ENCODE measurements at regions not wholly inside any gene's neighbourhood (a gene's known extent, or its start where the extent isn't known, plus 50 kb on each side); places are given as distances from the start of the nearest gene placed in this dataset.

GRCh38 chr4:134027931-134028330, 173.7 kb downstream of the PABPC4L start:
- WGBS (ENCODE audit: insufficient coverage, insufficient read length) = no CpG with 5 or more reads among the region's 1 CpG

GRCh38 chr4:134024251-134024650, 177.3 kb downstream of the PABPC4L start:
- DNase-seq (ENCODE audit: low read depth, low spot score) = peak; percentile 11
- no peaks in the 10 kb centered on the region for H3K27me3 ChIP-seq (ENCODE audit: control insufficient read depth, insufficient read depth, low read length)
- no peaks in the 10 kb centered on the region for H3K9me3 ChIP-seq (ENCODE audit: control insufficient read depth, insufficient read depth, low read length)
- no peaks in the 10 kb centered on the region for H3K36me3 ChIP-seq (ENCODE audit: control insufficient read depth, insufficient read depth, low read length)
- no peak overlapping the region for H3K27ac ChIP-seq (ENCODE audit: low read length)
- no peaks in the 10 kb centered on the region for H3K4me1 ChIP-seq (ENCODE audit: control insufficient read depth, insufficient read depth, low read length)
- H3K4me3 ChIP-seq (ENCODE audit: low read length) = no peak overlapping the region
- no CpG with 5 or more reads among the region's 2 CpGs for WGBS (ENCODE audit: insufficient coverage, insufficient read length)

More at GRCh38 chr4:134027931-134028330, 173.7 kb downstream of the PABPC4L start:
- Histone ChIP-seq H3K36me3 (ENCODE audit: control insufficient read depth, insufficient read depth, low read length) (no peaks in the 10 kb centered on the region), H3K27me3 (ENCODE audit: control insufficient read depth, insufficient read depth, low read length) (no peaks in the 10 kb centered on the region), H3K9me3 (ENCODE audit: control insufficient read depth, insufficient read depth, low read length) (no peaks in the 10 kb centered on the region), H3K4me1 (ENCODE audit: control insufficient read depth, insufficient read depth, low read length) (no peaks in the 10 kb centered on the region), H3K27ac (ENCODE audit: low read length) (no peak overlapping the region), H3K4me3 (ENCODE audit: low read length) (no peak overlapping the region)
- no peak for DNase-seq (ENCODE audit: low read depth, low spot score)

GRCh38 chr4:134019657-134020056, 181.9 kb downstream of the PABPC4L start:
- no peaks in the 10 kb centered on the region for H3K4me1 ChIP-seq (ENCODE audit: control insufficient read depth, insufficient read depth, low read length)
- no CpG with 5 or more reads among the region's 1 CpG for WGBS (ENCODE audit: insufficient coverage, insufficient read length)
- H3K9me3 ChIP-seq (ENCODE audit: control insufficient read depth, insufficient read depth, low read length) = no peaks in the 10 kb centered on the region
- no peak overlapping the region for H3K4me3 ChIP-seq (ENCODE audit: low read length)
- H3K27me3 ChIP-seq (ENCODE audit: control insufficient read depth, insufficient read depth, low read length) = no peaks in the 10 kb centered on the region
- no peak for DNase-seq (ENCODE audit: low read depth, low spot score)
- H3K27ac ChIP-seq (ENCODE audit: low read length) = no peak overlapping the region
- no peaks in the 10 kb centered on the region for H3K36me3 ChIP-seq (ENCODE audit: control insufficient read depth, insufficient read depth, low read length)

GRCh38 chr4:134018846-134019245, 182.7 kb downstream of the PABPC4L start:
- DNase-seq (ENCODE audit: low read depth, low spot score) = no peak

GRCh38 chr4:134001057-134001456, 200.5 kb downstream of the PABPC4L start:
- WGBS (ENCODE audit: insufficient coverage, insufficient read length) = no CpG with 5 or more reads among the region's 3 CpGs

More at GRCh38 chr4:134018846-134019245, 182.7 kb downstream of the PABPC4L start:
- Histone ChIP-seq H3K36me3 (ENCODE audit: control insufficient read depth, insufficient read depth, low read length) (no peaks in the 10 kb centered on the region), H3K4me3 (ENCODE audit: low read length) (no peak overlapping the region), H3K9me3 (ENCODE audit: control insufficient read depth, insufficient read depth, low read length) (no peaks in the 10 kb centered on the region), H3K27me3 (ENCODE audit: control insufficient read depth, insufficient read depth, low read length) (no peaks in the 10 kb centered on the region), H3K27ac (ENCODE audit: low read length) (no peak overlapping the region), H3K4me1 (ENCODE audit: control insufficient read depth, insufficient read depth, low read length) (no peaks in the 10 kb centered on the region)

GRCh38 chr4:133997436-133997835, 204.2 kb downstream of the PABPC4L start:
- no peak overlapping the region for H3K4me3 ChIP-seq (ENCODE audit: low read length)
- no peaks in the 10 kb centered on the region for H3K4me1 ChIP-seq (ENCODE audit: control insufficient read depth, insufficient read depth, low read length)
- WGBS (ENCODE audit: insufficient coverage, insufficient read length) = no CpG with 5 or more reads among the region's 1 CpG
- H3K27me3 ChIP-seq (ENCODE audit: control insufficient read depth, insufficient read depth, low read length) = no peaks in the 10 kb centered on the region
- no peak for DNase-seq (ENCODE audit: low read depth, low spot score)
- no peaks in the 10 kb centered on the region for H3K36me3 ChIP-seq (ENCODE audit: control insufficient read depth, insufficient read depth, low read length)
- no peaks in the 10 kb centered on the region; the same call in 1 of the 2 replicates for H3K9me3 ChIP-seq (ENCODE audit: control insufficient read depth, insufficient read depth, low read length)
- H3K27ac ChIP-seq (ENCODE audit: low read length) = no peak overlapping the region

More at GRCh38 chr4:134001057-134001456, 200.5 kb downstream of the PABPC4L start:
- H3K36me3 ChIP-seq (ENCODE audit: control insufficient read depth, insufficient read depth, low read length) = no peaks in the 10 kb centered on the region
- H3K9me3 ChIP-seq (ENCODE audit: control insufficient read depth, insufficient read depth, low read length) = no peaks in the 10 kb centered on the region
- H3K4me1 ChIP-seq (ENCODE audit: control insufficient read depth, insufficient read depth, low read length) = no peaks in the 10 kb centered on the region
- no peaks in the 10 kb centered on the region for H3K27me3 ChIP-seq (ENCODE audit: control insufficient read depth, insufficient read depth, low read length)
- DNase-seq (ENCODE audit: low read depth, low spot score) = no peak
- H3K27ac ChIP-seq (ENCODE audit: low read length) = no peak overlapping the region
- H3K4me3 ChIP-seq (ENCODE audit: low read length) = no peak overlapping the region

GRCh38 chr4:133996431-133997121, 205.0 kb downstream of the PABPC4L start:
- Histone ChIP-seq H3K9me3 (ENCODE audit: control insufficient read depth, insufficient read depth, low read length) (no peaks in the 10 kb centered on the region; the same call in 1 of the 2 replicates), H3K4me3 (ENCODE audit: low read length) (no peak overlapping the region), H3K27ac (ENCODE audit: low read length) (no peak overlapping the region), H3K27me3 (ENCODE audit: control insufficient read depth, insufficient read depth, low read length) (no peaks in the 10 kb centered on the region), H3K36me3 (ENCODE audit: control insufficient read depth, insufficient read depth, low read length) (no peaks in the 10 kb centered on the region), H3K4me1 (ENCODE audit: control insufficient read depth, insufficient read depth, low read length) (no peaks in the 10 kb centered on the region)
- WGBS (ENCODE audit: insufficient coverage, insufficient read length) = no CpG with 5 or more reads among the region's 7 CpGs
- DNase-seq (ENCODE audit: low read depth, low spot score) = no peak

GRCh38 chr4:133995243-133995960, 206.2 kb downstream of the PABPC4L start:
- WGBS (ENCODE audit: insufficient coverage, insufficient read length) = no CpG with 5 or more reads among the region's 5 CpGs
- Histone ChIP-seq H3K27ac (ENCODE audit: low read length) (no peak overlapping the region), H3K4me1 (ENCODE audit: control insufficient read depth, insufficient read depth, low read length) (no peaks in the 10 kb centered on the region), H3K4me3 (ENCODE audit: low read length) (no peak overlapping the region), H3K9me3 (ENCODE audit: control insufficient read depth, insufficient read depth, low read length) (peaks cover 1% of the 10 kb centered on the region; the same call in 1 of the 2 replicates), H3K36me3 (ENCODE audit: control insufficient read depth, insufficient read depth, low read length) (no peaks in the 10 kb centered on the region), H3K27me3 (ENCODE audit: control insufficient read depth, insufficient read depth, low read length) (no peaks in the 10 kb centered on the region)
- no peak for DNase-seq (ENCODE audit: low read depth, low spot score)

GRCh38 chr4:133982533-133983224, 218.9 kb downstream of the PABPC4L start:
- WGBS (ENCODE audit: insufficient coverage, insufficient read length) = no CpG with 5 or more reads among the region's 1 CpG
- Histone ChIP-seq H3K4me1 (ENCODE audit: control insufficient read depth, insufficient read depth, low read length) (no peaks in the 10 kb centered on the region), H3K4me3 (ENCODE audit: low read length) (no peak overlapping the region), H3K27ac (ENCODE audit: low read length) (no peak overlapping the region), H3K9me3 (ENCODE audit: control insufficient read depth, insufficient read depth, low read length) (no peaks in the 10 kb centered on the region), H3K36me3 (ENCODE audit: control insufficient read depth, insufficient read depth, low read length) (no peaks in the 10 kb centered on the region), H3K27me3 (ENCODE audit: control insufficient read depth, insufficient read depth, low read length) (no peaks in the 10 kb centered on the region)
- no peak for DNase-seq (ENCODE audit: low read depth, low spot score)

GRCh38 chr4:133981327-133981726, 220.3 kb downstream of the PABPC4L start:
- WGBS (ENCODE audit: insufficient coverage, insufficient read length) = no CpG with 5 or more reads among the region's 2 CpGs
- Histone ChIP-seq H3K27me3 (ENCODE audit: control insufficient read depth, insufficient read depth, low read length) (no peaks in the 10 kb centered on the region), H3K4me1 (ENCODE audit: control insufficient read depth, insufficient read depth, low read length) (no peaks in the 10 kb centered on the region), H3K27ac (ENCODE audit: low read length) (no peak overlapping the region), H3K9me3 (ENCODE audit: control insufficient read depth, insufficient read depth, low read length) (no peaks in the 10 kb centered on the region), H3K36me3 (ENCODE audit: control insufficient read depth, insufficient read depth, low read length) (no peaks in the 10 kb centered on the region), H3K4me3 (ENCODE audit: low read length) (no peak overlapping the region)
- DNase-seq (ENCODE audit: low read depth, low spot score) = no peak
